Activated naive CD8-positive, alpha-beta T cell treated with anti-CD3 and anti-CD28 coated beads, Interleukin-2, amount 50 U/mL, for 24 hours (primary cell): ENCODE measurements at regions not wholly inside any gene's neighbourhood (a gene's known extent, or its start where the extent isn't known, plus 50 kb on each side); places are given as distances from the start of the nearest gene placed in this dataset.

ENCODE experiments used
- ATAC-seq: fragments of 150-1000 bp; cut with Tn5 transposase; one replicate; pipeline ENCODE4 v1.10.0; 2021
- DNase-seq: peaks from one replicate; pipeline ENCODE4 v3.0.0; 2021
- H3K27ac Mint-ChIP-seq: one replicate; pipeline ENCODE4 v1.8.0; 2021; ENCODE audit warnings: mild to moderate bottlenecking, mixed read lengths
- H3K27me3 Mint-ChIP-seq: one replicate; pipeline ENCODE4 v1.8.0; 2021; ENCODE audit warnings: mixed read lengths
- H3K36me3 Mint-ChIP-seq: one replicate; pipeline ENCODE4 v1.8.0; 2021; ENCODE audit warnings: low read depth, mixed read lengths
- H3K4me1 Mint-ChIP-seq: one replicate; pipeline ENCODE4 v1.8.0; 2021; ENCODE audit warnings: mixed read lengths
- H3K4me3 Mint-ChIP-seq: one replicate; pipeline ENCODE4 v1.8.0; 2021; ENCODE audit warnings: mild to moderate bottlenecking, moderate library complexity, mixed read lengths
- H3K9me3 Mint-ChIP-seq: one replicate; pipeline ENCODE4 v1.8.0; 2021; ENCODE audit warnings: mixed read lengths

DNA sequence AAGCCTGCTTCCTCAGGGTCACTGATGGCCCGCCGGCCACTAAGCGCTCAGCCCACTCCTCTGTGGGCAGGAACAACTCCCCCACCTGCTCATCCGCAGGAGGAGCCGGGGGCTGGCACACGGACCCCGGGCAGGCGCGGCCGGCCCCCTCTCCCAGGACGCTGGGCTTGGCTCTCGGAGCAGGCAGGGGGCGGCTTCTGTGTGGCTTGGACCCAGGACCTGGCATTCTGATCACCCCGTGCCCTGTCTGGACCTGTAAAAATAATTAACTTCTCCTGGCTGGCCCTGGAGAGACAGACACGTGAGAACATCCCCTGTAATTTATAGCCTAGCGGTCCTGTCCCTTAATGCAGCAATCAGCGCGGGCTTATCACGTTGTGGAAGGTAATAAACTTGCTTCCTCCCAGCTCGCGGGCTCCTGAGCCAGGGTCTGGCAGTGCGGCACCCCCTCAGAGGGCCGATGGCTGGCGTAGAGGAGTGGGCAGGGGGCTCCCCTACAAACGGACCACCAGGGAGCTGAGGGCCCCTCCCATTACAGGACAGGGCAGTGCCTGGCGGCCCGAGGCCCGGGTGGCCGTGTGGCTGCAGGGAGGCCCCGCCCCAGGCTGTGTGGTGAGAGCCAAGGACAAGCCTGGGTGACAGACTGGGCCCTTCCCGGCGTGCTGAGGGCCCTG is 84.5 kb upstream of the NKX1-1 start:
- Mint-ChIP-seq H3K36me3 (peaks cover 8% of the 10 kb centered on the region), H3K9me3 (peaks cover 8% of the 10 kb centered on the region)

DNA sequence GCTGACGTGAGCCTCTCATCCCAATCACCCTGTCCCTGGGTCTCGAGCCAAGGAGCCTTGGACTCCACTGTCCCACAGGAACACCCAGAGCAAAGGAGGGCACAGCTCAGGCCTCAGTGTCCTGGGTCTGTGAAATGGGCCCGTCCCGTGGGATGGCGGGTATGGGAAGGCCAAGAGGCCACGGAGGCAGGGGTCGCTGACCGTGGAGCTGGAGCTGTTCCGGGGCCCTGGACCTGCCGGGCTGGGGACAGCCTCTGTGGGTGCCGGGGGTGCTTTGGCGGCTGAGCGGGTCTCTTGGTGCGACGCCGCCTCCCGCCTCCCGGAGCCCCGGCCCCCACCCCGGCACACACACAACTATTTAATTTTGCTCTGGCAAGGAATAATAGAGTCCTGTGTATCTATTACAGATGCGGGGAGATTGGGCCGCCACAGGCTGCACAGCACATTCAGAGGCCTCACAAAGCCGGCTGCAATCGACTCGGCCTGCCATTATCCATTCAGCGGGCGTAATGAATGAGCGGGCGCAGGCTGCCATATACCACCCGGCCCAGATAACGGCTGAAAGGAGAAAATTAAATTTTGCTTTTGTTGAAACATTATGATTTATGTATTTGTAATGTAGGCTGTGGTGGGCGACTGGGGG is 83.9 kb upstream of the NKX1-1 start:
- Mint-ChIP-seq H3K27ac (no peak overlapping the region), H3K4me3 (no peak overlapping the region), H3K4me1 (no peaks in the 10 kb centered on the region), H3K36me3 (peaks cover 8% of the 10 kb centered on the region), H3K9me3 (peaks cover 14% of the 10 kb centered on the region), H3K27me3 (peaks cover 5% of the 10 kb centered on the region)
- ATAC-seq = no peak
- DNase-seq = no peak

More for the DNA sequence above, 84.5 kb upstream of the NKX1-1 start:
- H3K4me1 Mint-ChIP-seq = no peaks in the 10 kb centered on the region
- no peak overlapping the region for H3K27ac Mint-ChIP-seq
- no peak for DNase-seq
- no peak overlapping the region for H3K4me3 Mint-ChIP-seq
- peaks cover 6% of the 10 kb centered on the region for H3K27me3 Mint-ChIP-seq
- ATAC-seq = no peak

DNA sequence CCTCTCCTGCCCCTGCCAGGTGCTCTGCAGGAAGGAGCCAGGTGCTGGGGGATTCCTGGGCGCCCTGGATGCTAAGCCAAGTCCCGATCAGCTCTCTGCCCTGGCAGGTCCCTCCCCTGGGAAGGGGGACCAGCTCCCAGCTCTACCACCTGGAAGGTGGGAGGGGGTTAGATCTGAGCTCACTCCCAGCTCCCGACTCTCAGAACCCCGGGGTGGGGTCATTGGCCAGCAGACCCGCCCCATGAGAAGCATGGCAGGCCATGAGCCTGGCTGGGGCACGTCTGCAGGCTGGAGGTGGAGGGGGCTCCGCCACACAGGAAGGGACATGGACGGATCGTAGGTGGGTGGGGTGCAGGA is 83.4 kb upstream of the NKX1-1 start:
- H3K9me3 Mint-ChIP-seq = peaks cover 17% of the 10 kb centered on the region
- no peaks in the 10 kb centered on the region for H3K4me1 Mint-ChIP-seq
- no peak for DNase-seq
- no peak overlapping the region for H3K27ac Mint-ChIP-seq
- no peak for ATAC-seq
- H3K4me3 Mint-ChIP-seq = no peak overlapping the region
- peaks cover 4% of the 10 kb centered on the region for H3K27me3 Mint-ChIP-seq
- H3K36me3 Mint-ChIP-seq = peaks cover 8% of the 10 kb centered on the region

DNA sequence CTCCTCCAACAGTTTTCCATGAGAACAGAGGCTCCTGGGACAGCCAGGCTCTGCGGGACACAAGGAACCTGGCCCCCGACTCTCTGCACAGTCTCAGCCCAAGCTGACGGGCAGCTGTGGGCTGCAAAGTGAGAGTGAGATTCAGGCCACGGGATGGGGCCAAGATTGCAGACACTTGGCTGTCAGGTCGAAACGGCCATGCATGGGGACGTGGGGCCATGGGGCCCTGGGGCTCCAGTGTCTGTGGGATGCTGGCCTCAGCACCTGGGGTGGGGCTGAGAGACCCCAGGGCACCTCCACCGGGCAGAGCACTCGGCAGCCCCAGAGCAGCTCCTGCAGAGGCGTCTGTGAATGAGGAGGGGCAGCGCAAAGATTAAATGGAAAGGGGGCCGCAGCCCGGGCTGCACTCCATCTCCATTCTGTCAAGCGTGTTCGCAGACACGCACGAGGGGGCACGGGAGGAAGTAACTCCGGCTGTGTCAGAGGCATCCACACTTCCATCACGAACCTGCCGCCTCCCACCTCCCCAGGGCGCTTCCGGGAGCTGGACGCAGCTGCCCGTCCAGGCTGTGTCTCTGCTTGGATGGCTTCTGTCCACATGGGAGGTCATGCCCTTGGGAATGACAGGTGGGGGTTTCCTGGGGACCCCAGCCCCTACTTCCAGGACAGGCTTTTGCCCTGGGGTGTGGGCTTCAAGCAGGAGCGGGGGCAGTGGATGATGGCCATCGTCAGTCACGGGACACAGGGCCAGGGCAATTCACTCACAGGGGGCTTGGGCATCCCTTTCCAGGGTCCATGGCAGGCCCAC is 82.8 kb upstream of the NKX1-1 start:
- ATAC-seq = no peak

DNA sequence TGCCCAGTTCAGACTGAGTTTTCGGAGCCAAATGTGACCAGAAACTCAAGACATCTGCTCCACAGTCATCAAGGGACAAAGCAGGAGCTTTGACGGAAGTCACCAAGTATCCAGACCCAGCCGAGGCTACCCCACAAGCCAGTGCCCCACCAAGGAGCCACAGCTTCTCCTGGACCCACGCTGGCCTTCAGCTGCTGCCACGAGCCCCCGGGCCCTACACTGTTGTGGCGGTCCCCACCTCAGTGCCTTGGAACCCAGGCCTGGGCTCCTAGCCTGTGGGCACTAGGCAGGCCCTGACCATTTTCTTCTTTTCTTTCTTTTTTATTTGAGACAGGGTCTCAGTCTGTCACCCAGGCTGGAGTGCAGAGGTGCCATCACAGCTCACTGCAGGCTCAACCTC is 82.1 kb upstream of the NKX1-1 start:
- Mint-ChIP-seq H3K4me3 (no peak overlapping the region), H3K27me3 (peaks cover 6% of the 10 kb centered on the region), H3K27ac (no peak overlapping the region), H3K36me3 (peaks cover 8% of the 10 kb centered on the region), H3K4me1 (no peaks in the 10 kb centered on the region), H3K9me3 (peaks cover 22% of the 10 kb centered on the region)
- DNase-seq = no peak
- no peak for ATAC-seq

More for the DNA sequence above, 82.8 kb upstream of the NKX1-1 start:
- H3K27ac Mint-ChIP-seq = no peak overlapping the region
- DNase-seq = no peak
- H3K4me3 Mint-ChIP-seq = no peak overlapping the region
- H3K9me3 Mint-ChIP-seq = peaks cover 21% of the 10 kb centered on the region
- peaks cover 6% of the 10 kb centered on the region for H3K27me3 Mint-ChIP-seq
- peaks cover 8% of the 10 kb centered on the region for H3K36me3 Mint-ChIP-seq
- no peaks in the 10 kb centered on the region for H3K4me1 Mint-ChIP-seq

DNA sequence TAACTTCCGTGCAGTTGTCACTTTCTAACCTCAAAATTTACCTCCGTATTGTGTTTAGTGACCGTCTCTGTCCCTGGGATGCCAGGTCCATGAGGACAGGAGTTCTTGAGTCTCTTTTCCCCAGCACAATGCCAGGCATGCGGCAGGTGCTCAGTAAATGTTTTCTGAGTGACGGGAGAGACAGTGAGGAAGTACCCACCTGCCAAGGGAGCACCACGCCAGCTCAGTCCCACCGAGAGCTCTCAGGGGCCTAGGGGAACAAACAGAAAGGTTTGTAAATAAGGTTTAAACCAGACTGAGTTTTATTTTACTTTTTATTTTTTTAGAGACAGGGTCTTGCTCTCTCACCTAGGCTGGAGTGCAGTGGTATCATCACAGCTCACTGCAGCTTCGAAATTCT is 81.5 kb upstream of the NKX1-1 start:
- Mint-ChIP-seq H3K27ac (no peak overlapping the region), H3K4me3 (no peak overlapping the region), H3K4me1 (no peaks in the 10 kb centered on the region), H3K9me3 (peaks cover 25% of the 10 kb centered on the region), H3K36me3 (peaks cover 8% of the 10 kb centered on the region), H3K27me3 (peaks cover 11% of the 10 kb centered on the region)
- DNase-seq (no peak), ATAC-seq (no peak)

DNA sequence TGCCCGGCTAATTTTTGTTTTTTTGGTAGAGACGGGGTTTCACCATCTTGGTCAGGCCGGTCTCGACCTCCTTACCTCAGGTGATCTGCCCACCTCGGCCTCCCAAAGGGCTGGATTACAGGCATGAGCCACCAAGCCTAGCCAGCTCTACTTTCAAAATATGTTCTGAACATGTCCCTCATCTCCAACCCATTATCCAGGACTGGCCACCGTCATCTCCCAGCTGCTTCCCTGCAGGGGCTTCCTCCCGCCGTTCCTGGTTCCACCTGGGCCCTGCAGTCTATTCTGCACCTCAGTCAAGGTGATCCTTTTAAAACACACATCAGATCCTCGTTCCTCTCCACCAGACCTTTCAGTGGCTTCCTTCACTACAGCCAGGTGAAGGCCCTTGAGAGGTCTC is 80.9 kb upstream of the NKX1-1 start:
- no peaks in the 10 kb centered on the region for H3K4me1 Mint-ChIP-seq
- H3K27ac Mint-ChIP-seq = no peak overlapping the region
- H3K4me3 Mint-ChIP-seq = no peak overlapping the region
- H3K27me3 Mint-ChIP-seq = peaks cover 11% of the 10 kb centered on the region
- DNase-seq (no peak), ATAC-seq (no peak)
- H3K9me3 Mint-ChIP-seq = peaks cover 25% of the 10 kb centered on the region
- H3K36me3 Mint-ChIP-seq = peaks cover 8% of the 10 kb centered on the region

DNA sequence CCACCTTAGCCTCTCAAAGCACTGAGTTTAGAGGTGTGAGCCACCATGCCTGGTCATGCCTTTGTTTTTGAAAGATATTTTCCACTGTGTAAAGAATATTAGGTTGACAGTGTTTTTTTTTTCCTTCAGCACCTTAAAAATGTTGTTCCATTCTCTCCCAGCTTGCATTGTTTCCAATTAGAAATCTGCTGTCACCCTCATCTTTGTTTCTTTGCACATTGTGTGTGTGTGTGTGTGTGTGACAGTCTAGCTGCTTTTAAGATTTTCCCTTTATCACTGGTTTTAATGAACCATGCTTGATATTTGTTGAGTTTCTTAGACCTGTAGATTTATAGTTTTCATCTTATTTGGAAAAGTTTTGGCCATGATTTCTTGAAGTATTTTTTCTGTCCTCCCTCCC is 79.0 kb upstream of the NKX1-1 start:
- DNase-seq = no peak
- H3K27me3 Mint-ChIP-seq = peaks cover 10% of the 10 kb centered on the region
- no peak for ATAC-seq
- H3K27ac Mint-ChIP-seq = no peak overlapping the region
- peaks cover 25% of the 10 kb centered on the region for H3K9me3 Mint-ChIP-seq
- no peaks in the 10 kb centered on the region for H3K4me1 Mint-ChIP-seq
- H3K4me3 Mint-ChIP-seq = no peak overlapping the region
- H3K36me3 Mint-ChIP-seq = peaks cover 8% of the 10 kb centered on the region

DNA sequence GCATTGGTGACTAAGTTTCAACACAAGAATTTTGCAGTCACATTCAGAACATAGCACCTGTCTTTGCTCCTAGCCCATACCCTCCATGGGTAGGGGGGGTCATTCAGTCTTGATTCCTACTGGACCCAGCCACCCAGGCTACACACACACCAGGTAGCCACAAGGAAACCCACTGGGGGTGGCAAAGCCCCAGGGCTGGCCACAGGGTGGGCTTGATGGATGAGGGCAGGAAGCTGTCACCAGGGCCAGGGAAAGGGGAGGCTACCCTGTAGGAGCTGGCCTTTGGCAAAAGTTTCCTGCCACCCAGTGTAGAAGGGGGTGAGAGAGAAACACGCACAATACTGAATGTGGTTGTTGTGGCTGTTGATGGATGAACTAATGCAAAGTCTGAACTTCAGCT is 74.5 kb upstream of the NKX1-1 start:
- Mint-ChIP-seq H3K36me3 (no peaks in the 10 kb centered on the region), H3K9me3 (peaks cover 28% of the 10 kb centered on the region), H3K4me3 (no peak overlapping the region), H3K27me3 (peaks cover 14% of the 10 kb centered on the region), H3K27ac (no peak overlapping the region), H3K4me1 (no peaks in the 10 kb centered on the region)
- DNase-seq = no peak
- no peak for ATAC-seq

DNA sequence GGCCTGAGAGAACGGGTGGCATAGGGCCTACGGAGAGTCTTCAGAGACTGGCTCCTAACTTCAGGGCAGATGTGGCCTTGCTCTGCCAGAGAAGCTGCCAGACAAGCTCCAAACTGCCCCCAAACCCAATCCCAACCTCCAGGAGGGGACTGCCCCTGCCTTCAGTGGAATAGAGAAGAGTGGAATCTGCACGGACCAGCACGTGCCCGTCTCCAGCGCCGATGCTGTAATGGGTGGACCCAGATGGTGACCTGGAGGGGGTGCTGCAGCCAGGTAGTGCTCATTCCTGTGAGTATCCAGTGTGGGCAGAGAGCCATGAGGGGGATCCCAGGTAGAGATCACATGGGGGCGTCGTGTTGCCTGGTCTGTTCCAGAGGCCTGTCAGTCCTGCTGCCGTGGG is 73.2 kb upstream of the NKX1-1 start:
- H3K9me3 Mint-ChIP-seq = peaks cover 22% of the 10 kb centered on the region
- no peak overlapping the region for H3K4me3 Mint-ChIP-seq
- H3K36me3 Mint-ChIP-seq = no peaks in the 10 kb centered on the region
- DNase-seq (no peak), ATAC-seq (no peak)
- no peaks in the 10 kb centered on the region for H3K4me1 Mint-ChIP-seq
- H3K27ac Mint-ChIP-seq = no peak overlapping the region
- peaks cover 13% of the 10 kb centered on the region for H3K27me3 Mint-ChIP-seq

DNA sequence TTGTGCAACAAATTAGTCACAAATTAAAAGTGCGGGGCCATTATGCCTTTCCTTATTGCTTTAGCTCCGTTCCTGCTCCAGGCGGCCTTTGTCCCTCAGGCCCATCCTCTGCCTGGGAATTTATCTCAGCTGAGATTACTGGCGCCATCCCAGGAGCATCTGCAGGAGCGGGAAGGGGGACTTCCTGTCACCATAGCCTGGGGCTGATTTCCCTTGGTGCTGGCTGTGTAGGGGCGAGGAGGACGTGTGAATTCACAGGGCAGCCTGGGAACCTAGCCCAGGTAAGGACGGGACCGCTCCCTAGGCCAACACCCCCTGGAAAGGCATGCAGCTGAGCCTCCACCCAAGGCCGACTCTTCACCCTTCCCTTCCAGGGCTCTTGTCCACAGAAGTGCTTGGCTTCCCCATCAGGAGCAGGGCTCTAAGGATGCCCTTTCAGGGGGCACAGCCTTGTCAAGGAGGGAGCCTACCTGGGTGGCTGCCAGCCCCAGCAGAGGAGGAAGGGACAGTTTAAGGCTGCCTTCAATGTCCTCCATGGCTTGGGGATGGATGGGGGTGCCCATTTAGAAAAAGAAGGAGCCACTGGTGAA is 72.6 kb upstream of the NKX1-1 start:
- ATAC-seq = no peak
- H3K4me1 Mint-ChIP-seq = no peaks in the 10 kb centered on the region

DNA sequence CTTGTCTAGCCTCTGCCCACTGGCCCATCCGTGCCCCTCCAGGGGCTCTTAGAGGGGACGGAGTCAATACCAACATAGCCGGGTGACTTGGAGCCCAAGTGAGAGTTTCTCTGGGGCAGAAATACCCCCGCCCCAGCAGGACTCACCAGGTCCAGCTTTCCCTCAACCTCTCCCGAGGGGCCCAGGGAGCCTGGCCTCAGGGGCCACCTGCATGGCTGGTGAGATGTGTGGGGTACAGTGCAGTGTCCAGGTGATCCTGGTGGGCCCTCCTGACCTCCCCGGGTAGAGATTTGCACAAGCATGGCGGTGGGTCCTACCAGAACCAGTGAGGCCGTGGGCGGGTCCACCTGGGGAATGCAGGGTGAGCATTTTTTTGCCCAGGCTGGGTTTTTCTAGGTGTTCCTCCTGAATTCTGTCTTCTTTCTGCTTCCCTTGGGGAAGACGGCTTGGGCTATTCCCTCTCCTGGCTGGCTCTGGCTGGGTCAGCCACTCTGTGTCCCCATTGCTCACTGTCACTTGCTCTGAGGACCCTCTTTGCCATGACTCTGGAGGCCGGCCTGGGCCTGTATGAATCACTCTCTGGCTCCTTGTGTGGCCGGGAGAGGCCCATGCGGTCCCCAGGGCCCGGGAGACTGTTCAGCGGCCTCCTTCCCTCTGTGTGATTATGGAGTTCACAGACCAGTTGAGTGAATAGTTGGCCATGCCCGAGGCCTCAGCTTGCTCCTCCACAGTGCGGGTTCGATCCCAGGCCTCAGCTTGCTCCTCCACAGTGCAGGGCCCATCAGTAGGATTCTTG is 71.0 kb upstream of the NKX1-1 start:
- peaks cover 15% of the 10 kb centered on the region for H3K9me3 Mint-ChIP-seq
- DNase-seq = no peak
- no peak for ATAC-seq
- H3K27me3 Mint-ChIP-seq = peaks cover 14% of the 10 kb centered on the region
- H3K4me1 Mint-ChIP-seq = no peaks in the 10 kb centered on the region
- H3K27ac Mint-ChIP-seq = no peak overlapping the region
- H3K4me3 Mint-ChIP-seq = no peak overlapping the region
- no peaks in the 10 kb centered on the region for H3K36me3 Mint-ChIP-seq

More for the DNA sequence above, 72.6 kb upstream of the NKX1-1 start:
- H3K9me3 Mint-ChIP-seq = peaks cover 19% of the 10 kb centered on the region
- no peaks in the 10 kb centered on the region for H3K36me3 Mint-ChIP-seq
- no peak overlapping the region for H3K4me3 Mint-ChIP-seq
- peaks cover 11% of the 10 kb centered on the region for H3K27me3 Mint-ChIP-seq
- no peak for DNase-seq
- no peak overlapping the region for H3K27ac Mint-ChIP-seq

DNA sequence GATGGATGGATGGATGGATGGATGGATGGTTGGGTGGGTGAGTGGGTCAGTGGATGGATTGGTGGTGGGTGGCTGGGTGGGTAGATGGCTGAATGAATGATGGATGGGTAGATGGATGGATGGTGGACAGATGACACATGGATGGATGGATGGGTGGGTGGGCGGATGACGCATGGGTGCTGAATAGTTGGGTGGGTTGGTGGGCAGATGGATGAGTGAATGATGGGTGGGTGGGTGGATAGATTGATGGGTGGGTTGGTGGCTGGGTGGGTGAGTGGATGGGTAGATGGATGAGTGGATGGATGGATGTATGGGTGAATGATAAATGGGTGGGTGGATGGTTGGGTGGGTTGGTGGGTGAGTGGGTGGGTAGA is 69.9 kb upstream of the NKX1-1 start:
- H3K27ac Mint-ChIP-seq = no peak overlapping the region
- H3K4me3 Mint-ChIP-seq = no peak overlapping the region
- H3K4me1 Mint-ChIP-seq = no peaks in the 10 kb centered on the region
- DNase-seq = no peak
- H3K36me3 Mint-ChIP-seq = no peaks in the 10 kb centered on the region
- H3K9me3 Mint-ChIP-seq = peaks cover 15% of the 10 kb centered on the region
- ATAC-seq = no peak
- H3K27me3 Mint-ChIP-seq = peaks cover 16% of the 10 kb centered on the region
